Fibroblast of skin of right quadriceps (primary cell): ENCODE measurements at regions not wholly inside any gene's neighbourhood (a gene's known extent, or its start where the extent isn't known, plus 50 kb on each side); places are given as distances from the start of the nearest gene placed in this dataset.
"Not testable (repeated sequence)": the region's sequence is repeated elsewhere in the genome, so short reads cannot be mapped to it uniquely, and the experiment has no call there.

Experiments used
- DNase-seq: peaks from one replicate; pipeline ENCODE4 v3.0.0-alpha.2; 2013

GRCh38 chr11:25527841-25528240 is 804.1 kb upstream of the ANO3 start:
- DNase-seq = no peak

GRCh38 chr11:25529572-25529971 is 802.4 kb upstream of the ANO3 start:
- no peak for DNase-seq

- DNase-seq = peak; percentile 13
Observed at GRCh38 chr11:25535467-25536272, 796.3 kb upstream of the ANO3 start.

- no peak for DNase-seq
Observed at GRCh38 chr11:25536289-25536688, 795.6 kb upstream of the ANO3 start.

- DNase-seq = no peak
Observed at GRCh38 chr11:25537393-25537792, 794.5 kb upstream of the ANO3 start.

- DNase-seq = no peak
Observed at GRCh38 chr11:25547292-25547691, 784.6 kb upstream of the ANO3 start.

- DNase-seq = no peak
Observed at GRCh38 chr11:25562417-25562816, 769.5 kb upstream of the ANO3 start.

GRCh38 chr11:25565846-25566245 is 766.1 kb upstream of the ANO3 start:
- no peak for DNase-seq

GRCh38 chr11:25566298-25567200 is 765.4 kb upstream of the ANO3 start:
- no peak for DNase-seq

GRCh38 chr11:25576320-25576719 is 755.6 kb upstream of the ANO3 start:
- peak; percentile 6 for DNase-seq

- DNase-seq = not testable (repeated sequence)
Observed at GRCh38 chr11:25579554-25579953, 752.4 kb upstream of the ANO3 start.

- DNase-seq = no peak
Observed at GRCh38 chr11:25583596-25583995, 748.3 kb upstream of the ANO3 start.

- no peak for DNase-seq
Observed at GRCh38 chr11:25587496-25587895, 744.4 kb upstream of the ANO3 start.

- no peak for DNase-seq
Observed at GRCh38 chr11:25593221-25593620, 738.7 kb upstream of the ANO3 start.

GRCh38 chr11:25596701-25597100 is 735.2 kb upstream of the ANO3 start:
- DNase-seq = no peak

- DNase-seq = no peak
Observed at GRCh38 chr11:25597696-25598095, 734.2 kb upstream of the ANO3 start.

- DNase-seq = no peak
Observed at GRCh38 chr11:25602149-25602548, 729.8 kb upstream of the ANO3 start.

- no peak for DNase-seq
Observed at GRCh38 chr11:25602959-25603358, 729.0 kb upstream of the ANO3 start.

GRCh38 chr11:25612806-25613205 is 719.1 kb upstream of the ANO3 start:
- DNase-seq = no peak

GRCh38 chr11:25613451-25613850 is 718.5 kb upstream of the ANO3 start:
- no peak for DNase-seq

GRCh38 chr11:25613865-25614264 is 718.1 kb upstream of the ANO3 start:
- no peak for DNase-seq

- DNase-seq = no peak
Observed at GRCh38 chr11:25615069-25615468, 716.9 kb upstream of the ANO3 start.

- no peak for DNase-seq
Observed at GRCh38 chr11:25615841-25616240, 716.1 kb upstream of the ANO3 start.

GRCh38 chr11:25625094-25625493 is 706.8 kb upstream of the ANO3 start:
- no peak for DNase-seq
